ENCODE measurements at regions not wholly inside any gene's neighbourhood (a gene's known extent, or its start where the extent isn't known, plus 50 kb on each side); places are given as distances from the start of the nearest gene placed in this dataset.

GRCh38 chr1:22253012-22253790 is 110.3 kb upstream of the WNT4 start:
- no peak for TF ChIP-seq EZH2phosphoT487 (IDR thresholded peaks at IDR 0.05; ENCODE audit: low read length)
- no peak for TF ChIP-seq EZH2 (optimal IDR thresholded peaks at IDR 0.05; ENCODE audit: low read depth, low read length)
- no peak for TF ChIP-seq CTCF (IDR thresholded peaks at IDR 0.05; ENCODE audit: low read length)
- DNase-seq, result no peak
- Histone ChIP-seq H3K27ac (ENCODE audit: low read length) (no peak overlapping the region), H2AFZ (ENCODE audit: low read length) (no peak overlapping the region), H3K9me2 (replicated peaks; ENCODE audit: insufficient read depth, low read length) (no peaks in the 10 kb centered on the region), H3K4me2 (ENCODE audit: low read depth, low read length) (no peak overlapping the region), H3K36me3 (replicated peaks; ENCODE audit: insufficient read depth, low read length) (no peaks in the 10 kb centered on the region), H3K4me1 (ENCODE audit: low read length) (no peaks in the 10 kb centered on the region), H3K79me2 (ENCODE audit: low read length) (no peaks in the 10 kb centered on the region), H4K20me1 (ENCODE audit: insufficient read depth, low read length) (no peaks in the 10 kb centered on the region), H3K4me3 (ENCODE audit: low read length) (no peak overlapping the region), H3K9ac (ENCODE audit: low read length) (no peak overlapping the region), H3K9me3 (replicated peaks; ENCODE audit: insufficient read depth, low read length) (no peaks in the 10 kb centered on the region), H3K27me3 (replicated peaks; ENCODE audit: insufficient read depth, low read length) (peaks cover 95% of the 10 kb centered on the region), H3F3A (ENCODE audit: insufficient read depth, low read length) (no peaks in the 10 kb centered on the region)

GRCh38 chr1:22254756-22255155 is 111.9 kb upstream of the WNT4 start:
- Histone ChIP-seq H3F3A (ENCODE audit: insufficient read depth, low read length) (no peaks in the 10 kb centered on the region), H3K9me3 (replicated peaks; ENCODE audit: insufficient read depth, low read length) (no peaks in the 10 kb centered on the region), H3K4me3 (ENCODE audit: low read length) (no peak overlapping the region), H3K4me1 (ENCODE audit: low read length) (no peaks in the 10 kb centered on the region), H3K27ac (ENCODE audit: low read length) (no peak overlapping the region), H3K79me2 (ENCODE audit: low read length) (no peaks in the 10 kb centered on the region), H2AFZ (ENCODE audit: low read length) (no peak overlapping the region), H3K27me3 (replicated peaks; ENCODE audit: insufficient read depth, low read length) (peaks cover 95% of the 10 kb centered on the region), H3K9me2 (replicated peaks; ENCODE audit: insufficient read depth, low read length) (no peaks in the 10 kb centered on the region), H4K20me1 (ENCODE audit: insufficient read depth, low read length) (no peaks in the 10 kb centered on the region), H3K9ac (ENCODE audit: low read length) (no peak overlapping the region), H3K36me3 (replicated peaks; ENCODE audit: insufficient read depth, low read length) (no peaks in the 10 kb centered on the region), H3K4me2 (ENCODE audit: low read depth, low read length) (no peak overlapping the region)
- TF ChIP-seq CTCF (IDR thresholded peaks at IDR 0.05; ENCODE audit: low read length) (no peak), EZH2phosphoT487 (IDR thresholded peaks at IDR 0.05; ENCODE audit: low read length) (no peak), EZH2 (optimal IDR thresholded peaks at IDR 0.05; ENCODE audit: low read depth, low read length) (no peak)
- DNase-seq, result no peak

- Histone ChIP-seq H3K4me3 (ENCODE audit: low read length) (no peak overlapping the region), H3K9me2 (replicated peaks; ENCODE audit: insufficient read depth, low read length) (no peaks in the 10 kb centered on the region), H2AFZ (ENCODE audit: low read length) (no peak overlapping the region), H3K9me3 (replicated peaks; ENCODE audit: insufficient read depth, low read length) (no peaks in the 10 kb centered on the region), H4K20me1 (ENCODE audit: insufficient read depth, low read length) (no peaks in the 10 kb centered on the region), H3K4me2 (ENCODE audit: low read depth, low read length) (no peak overlapping the region), H3K36me3 (replicated peaks; ENCODE audit: insufficient read depth, low read length) (no peaks in the 10 kb centered on the region), H3K27ac (ENCODE audit: low read length) (no peak overlapping the region), H3F3A (ENCODE audit: insufficient read depth, low read length) (no peaks in the 10 kb centered on the region), H3K4me1 (ENCODE audit: low read length) (no peaks in the 10 kb centered on the region), H3K9ac (ENCODE audit: low read length) (no peak overlapping the region), H3K79me2 (ENCODE audit: low read length) (no peaks in the 10 kb centered on the region), H3K27me3 (replicated peaks; ENCODE audit: insufficient read depth, low read length) (peaks cover 94% of the 10 kb centered on the region)
- TF ChIP-seq CTCF (IDR thresholded peaks at IDR 0.05; ENCODE audit: low read length) (no peak), EZH2 (optimal IDR thresholded peaks at IDR 0.05; ENCODE audit: low read depth, low read length) (no peak), EZH2phosphoT487 (IDR thresholded peaks at IDR 0.05; ENCODE audit: low read length) (no peak)
- DNase-seq, result no peak
Observed at GRCh38 chr1:22255341-22256212, 112.7 kb upstream of the WNT4 start.

All from MM.1S (cell line).